GM18951 (cell line): ENCODE measurements at regions not wholly inside any gene's neighbourhood (a gene's known extent, or its start where the extent isn't known, plus 50 kb on each side); places are given as distances from the start of the nearest gene placed in this dataset.

Source experiments
- POLR2A ChIP-seq: IDR thresholded peaks from 4 replicates; pipeline ENCODE4 v1.6.1; 2011; ENCODE audit warnings: mild to moderate bottlenecking; ENCODE audit not compliant: insufficient read length, insufficient read depth; ENCODE audit errors: extremely low read depth
- in situ Hi-C: fragments of 300-500 bp; cut with MboI; formaldehyde crosslinking; loops from one replicate; pipeline ENCODE4 v1.12.0; 2022; ENCODE audit warnings: low sequenced_read_pairs, mixed read lengths, inconsistent platforms; ENCODE audit not compliant: unreplicated experiment

DNA sequence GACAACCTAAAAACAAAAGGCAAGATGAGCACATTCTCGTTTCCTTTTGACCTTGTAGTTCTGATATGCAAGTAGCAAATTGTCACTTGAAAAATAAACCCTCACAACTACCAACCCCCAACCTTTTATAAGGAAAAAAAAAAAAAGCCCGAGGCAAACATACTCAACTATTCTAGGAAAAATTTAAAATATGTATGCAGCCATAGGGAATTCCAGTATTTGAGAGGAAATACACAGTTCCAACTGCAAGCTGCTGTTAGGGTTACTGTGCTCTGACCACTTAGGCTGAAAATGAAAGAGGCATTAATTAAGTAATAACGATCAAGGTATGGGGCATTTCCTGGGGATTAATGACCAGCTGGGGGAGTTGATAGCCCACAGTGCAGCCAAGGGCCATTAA, 281.9 kb upstream of the DPH6 start:
- in situ Hi-C loops, result no loop called here

DNA sequence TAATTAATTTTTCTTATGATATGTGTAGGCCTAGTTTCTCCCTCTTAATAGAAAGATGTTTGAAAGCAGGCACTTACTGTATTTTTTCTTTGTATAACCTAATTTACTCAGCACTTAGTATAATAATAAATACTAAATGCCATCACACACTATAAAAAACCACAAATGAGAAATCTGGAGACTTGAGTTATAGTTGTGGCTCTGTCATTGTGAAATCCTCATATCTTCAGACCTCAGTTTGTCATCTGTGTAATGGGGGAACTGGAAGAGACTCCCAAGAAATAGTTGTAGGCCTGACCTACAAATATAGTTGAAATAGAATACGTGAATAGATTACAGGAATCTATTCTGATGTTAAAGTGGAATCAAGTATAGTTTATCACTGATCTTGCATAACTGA, 287.6 kb upstream of the DPH6 start:
- in situ Hi-C loops, result no loop called here
- no peak for TF ChIP-seq POLR2A

More for the DNA sequence above, 281.9 kb upstream of the DPH6 start:
- no peak for TF ChIP-seq POLR2A

DNA sequence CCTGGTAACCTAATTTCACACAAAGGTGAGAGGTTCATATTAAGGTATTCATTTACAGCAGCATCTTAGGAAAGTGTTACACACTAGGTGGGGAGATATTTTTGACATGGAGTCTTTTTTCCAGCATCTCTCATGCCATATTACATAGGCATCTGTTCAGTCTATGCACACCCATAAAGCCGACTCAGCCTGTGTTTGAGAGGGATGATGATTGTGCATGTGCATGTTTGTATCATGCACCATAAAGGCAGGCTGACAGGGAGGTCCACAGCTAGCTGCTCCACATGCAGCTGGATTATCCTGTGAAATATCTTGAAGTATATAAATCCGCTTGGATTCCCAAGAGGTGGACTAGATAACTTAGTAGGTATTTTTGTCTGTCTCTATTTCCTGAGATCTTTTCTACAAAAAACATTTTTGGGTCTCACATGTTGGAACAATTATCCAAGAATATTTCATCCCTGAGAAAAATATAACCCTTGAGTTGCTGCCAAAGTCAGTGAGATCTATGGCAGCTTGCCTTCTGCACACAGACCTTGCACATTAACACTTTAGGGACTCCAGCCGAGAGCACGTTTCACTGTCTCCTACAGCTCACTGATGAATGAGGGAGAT, 288.4 kb upstream of the DPH6 start:
- in situ Hi-C loops, result no loop called here
- TF ChIP-seq POLR2A, result no peak

DNA sequence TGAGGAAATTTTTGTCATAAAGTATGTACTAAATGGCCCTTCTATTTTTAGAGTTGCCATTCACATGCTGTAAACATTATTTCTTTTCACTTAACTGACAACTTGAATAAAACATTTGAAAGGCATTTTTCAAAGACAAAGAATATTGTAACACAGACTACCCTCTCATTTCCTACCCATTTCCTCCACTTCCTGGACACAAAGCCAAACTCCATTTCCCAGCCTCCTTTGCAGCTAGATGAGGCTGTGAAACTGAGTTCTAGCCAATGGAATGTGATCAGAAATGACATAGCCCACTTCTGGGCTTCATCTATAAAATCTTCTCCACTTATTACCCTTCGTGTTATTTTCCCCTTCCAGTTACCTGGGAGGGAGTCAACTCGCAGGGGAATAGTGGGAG, 288.9 kb upstream of the DPH6 start:
- TF ChIP-seq POLR2A, result no peak
- in situ Hi-C loops, result no loop called here

DNA sequence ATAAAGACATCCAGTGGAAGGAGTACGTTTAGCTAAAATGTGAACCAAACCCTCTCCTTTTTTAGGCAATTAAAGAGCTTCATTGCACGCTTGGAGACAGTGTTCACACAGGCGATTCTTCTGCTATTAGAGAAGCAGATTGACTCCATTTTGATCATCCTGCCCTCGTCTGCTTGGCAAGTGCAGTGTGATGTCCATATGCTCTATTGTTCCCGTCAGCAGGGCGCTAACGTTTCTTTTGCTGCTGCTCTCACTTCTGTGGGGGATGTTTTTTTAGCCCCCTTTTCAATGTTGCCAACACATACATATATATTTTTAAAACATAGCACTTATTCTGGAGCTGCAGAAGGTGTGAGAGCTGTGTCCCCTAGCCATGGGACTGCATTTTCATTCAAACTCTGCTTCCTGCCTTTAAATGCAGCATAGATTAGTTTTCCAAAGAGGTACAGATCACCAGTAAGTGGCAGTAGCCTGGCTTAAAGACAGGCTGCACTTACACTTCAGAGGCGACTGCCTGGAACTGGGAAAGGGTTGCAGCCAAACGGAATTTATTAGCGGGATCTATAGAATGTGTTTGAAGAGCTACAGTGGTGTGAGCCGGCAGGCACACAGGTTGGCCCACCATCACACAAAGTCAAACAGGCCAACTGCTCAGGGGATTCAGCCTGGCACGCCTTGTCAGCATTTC, 292.6 kb upstream of the DPH6 start:
- TF ChIP-seq POLR2A, result no peak
- in situ Hi-C loops, result no loop called here

DNA sequence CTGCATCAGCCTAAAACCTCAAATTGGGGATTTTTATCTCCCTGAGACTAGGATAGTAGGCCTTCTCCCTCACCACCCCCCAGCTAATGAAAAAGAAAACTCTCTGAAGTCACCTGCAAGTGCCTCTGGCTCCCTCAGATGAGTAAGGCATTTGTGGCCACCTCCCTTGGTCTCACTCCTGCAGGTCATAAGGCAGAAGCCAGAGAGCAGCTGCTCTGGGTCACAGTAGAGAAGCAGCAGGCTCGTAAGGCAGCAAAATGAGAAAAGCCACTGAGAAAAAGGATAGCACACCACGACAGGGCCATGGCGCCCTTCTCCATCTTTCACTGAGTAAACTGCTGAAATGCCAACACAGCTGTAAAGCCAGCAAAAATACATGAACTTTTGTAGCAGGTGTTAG, 296.7 kb upstream of the DPH6 start:
- in situ Hi-C loops, result no loop called here
- TF ChIP-seq POLR2A, result no peak

DNA sequence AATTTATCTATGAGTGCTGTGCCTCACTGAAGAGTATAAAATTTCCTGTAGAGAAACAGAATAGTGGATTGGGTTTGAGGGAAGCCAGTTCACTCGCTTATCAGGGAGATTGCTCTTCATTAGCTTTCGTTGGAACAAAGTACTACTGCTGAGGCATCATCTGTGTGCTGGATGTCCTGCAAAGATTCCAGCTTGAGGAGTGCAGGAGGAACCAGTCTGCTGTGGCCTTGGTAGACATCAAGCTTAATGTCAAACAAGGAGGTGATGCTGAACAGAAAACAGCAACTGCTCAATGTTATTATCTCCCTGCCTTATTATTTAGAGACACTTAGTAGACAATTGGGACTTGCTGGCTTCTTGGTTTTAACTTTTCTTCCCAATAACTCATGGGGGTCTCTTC, 297.5 kb upstream of the DPH6 start:
- no peak for TF ChIP-seq POLR2A
- in situ Hi-C loops, result no loop called here

DNA sequence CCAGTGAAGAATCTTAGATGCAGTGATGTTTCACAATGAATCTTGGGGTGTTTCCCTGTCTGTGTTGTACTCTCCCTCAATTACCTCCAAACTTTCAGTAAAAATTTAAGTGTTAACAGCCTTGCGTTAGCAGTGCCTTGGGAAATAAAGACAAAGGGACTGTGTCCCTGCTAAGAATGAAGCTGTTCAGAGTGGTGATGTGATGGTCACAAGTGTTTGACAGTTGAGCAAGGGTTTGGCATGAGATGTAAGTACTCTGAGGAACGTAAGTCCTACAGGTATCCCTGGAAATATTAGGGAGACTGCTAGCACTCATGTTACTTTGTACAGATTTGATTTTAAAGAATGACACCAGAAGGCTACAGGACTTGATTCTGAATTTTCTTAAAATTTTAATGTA, 304.3 kb upstream of the DPH6 start:
- in situ Hi-C loops, result no loop called here
- no peak for TF ChIP-seq POLR2A

DNA sequence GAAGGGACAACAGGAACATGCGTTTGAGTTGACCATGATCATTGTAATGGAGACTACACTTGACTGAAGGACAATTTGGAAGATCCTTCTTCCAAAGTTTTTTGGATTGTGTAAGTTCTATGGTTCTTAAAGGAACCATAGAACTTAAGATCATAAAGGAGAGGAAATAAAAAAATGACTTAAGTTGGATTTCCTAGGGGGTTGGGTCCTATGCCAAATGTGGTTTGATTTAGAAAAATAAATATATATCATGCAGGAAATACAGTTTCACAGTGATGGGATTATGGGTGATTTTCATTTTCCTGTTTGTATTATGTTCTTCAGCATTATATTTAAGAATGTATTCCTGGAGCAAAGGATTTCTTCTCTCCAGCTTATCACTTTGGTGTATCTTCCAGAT, 305.5 kb upstream of the DPH6 start:
- no peak for TF ChIP-seq POLR2A
- in situ Hi-C loops, result no loop called here

DNA sequence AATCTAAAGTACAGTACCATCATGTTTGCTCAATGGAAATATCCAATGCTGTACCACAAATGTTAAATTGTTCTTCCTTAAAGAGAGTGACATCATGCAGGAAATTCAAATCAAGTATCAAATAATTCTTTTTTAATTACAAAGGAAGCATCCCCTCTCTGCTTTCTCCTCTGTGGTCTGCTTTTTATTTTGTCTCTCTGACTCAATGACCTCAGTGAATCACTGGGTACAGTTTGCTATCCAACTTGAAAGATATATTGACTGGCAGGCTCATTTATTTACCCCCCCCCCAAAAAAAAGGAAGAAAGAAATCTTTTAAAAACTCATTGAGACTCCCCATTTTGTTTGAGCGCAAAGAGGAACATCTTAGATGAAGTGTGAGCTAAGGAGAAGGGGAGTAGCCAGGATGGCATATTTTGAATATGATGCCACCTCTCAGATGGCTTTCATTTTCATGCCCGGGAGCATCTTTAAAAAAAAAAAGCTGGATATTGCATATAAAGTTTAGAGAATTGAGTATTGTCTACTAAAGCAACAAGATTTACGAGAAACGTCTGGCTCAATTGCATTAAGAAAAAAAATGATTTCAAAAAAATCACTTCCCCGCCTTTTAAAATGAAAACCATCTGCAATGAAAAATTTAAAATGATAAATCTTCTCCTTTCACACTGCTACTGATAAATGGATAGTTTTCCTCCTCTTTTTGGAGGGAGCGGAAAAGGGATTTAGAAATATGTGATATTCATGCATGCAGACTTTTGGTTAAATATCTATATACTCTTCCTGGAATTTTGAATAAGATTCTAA, 307.1 kb upstream of the DPH6 start:
- in situ Hi-C loops, result no loop called here
- no peak for TF ChIP-seq POLR2A

DNA sequence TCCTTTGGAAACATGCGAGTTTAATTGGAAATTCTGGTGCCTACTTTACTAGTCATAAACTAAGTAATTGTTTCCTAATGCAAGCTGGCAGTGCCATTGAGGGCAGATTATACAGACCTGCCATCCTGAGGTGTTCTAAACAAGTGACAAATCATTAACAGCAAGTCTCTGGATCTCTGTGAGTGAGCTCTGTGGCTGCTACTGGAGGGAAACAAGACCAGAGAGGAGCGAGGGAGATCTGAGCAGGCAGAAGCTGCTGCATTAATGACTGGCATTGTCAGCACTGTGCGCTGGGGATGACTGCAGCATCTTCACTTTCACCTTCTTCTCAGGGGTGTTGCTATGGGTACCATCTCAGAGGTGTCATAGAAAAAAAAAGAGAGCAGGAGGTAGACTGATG, 308.4 kb upstream of the DPH6 start:
- TF ChIP-seq POLR2A, result no peak
- in situ Hi-C loops, result no loop called here

DNA sequence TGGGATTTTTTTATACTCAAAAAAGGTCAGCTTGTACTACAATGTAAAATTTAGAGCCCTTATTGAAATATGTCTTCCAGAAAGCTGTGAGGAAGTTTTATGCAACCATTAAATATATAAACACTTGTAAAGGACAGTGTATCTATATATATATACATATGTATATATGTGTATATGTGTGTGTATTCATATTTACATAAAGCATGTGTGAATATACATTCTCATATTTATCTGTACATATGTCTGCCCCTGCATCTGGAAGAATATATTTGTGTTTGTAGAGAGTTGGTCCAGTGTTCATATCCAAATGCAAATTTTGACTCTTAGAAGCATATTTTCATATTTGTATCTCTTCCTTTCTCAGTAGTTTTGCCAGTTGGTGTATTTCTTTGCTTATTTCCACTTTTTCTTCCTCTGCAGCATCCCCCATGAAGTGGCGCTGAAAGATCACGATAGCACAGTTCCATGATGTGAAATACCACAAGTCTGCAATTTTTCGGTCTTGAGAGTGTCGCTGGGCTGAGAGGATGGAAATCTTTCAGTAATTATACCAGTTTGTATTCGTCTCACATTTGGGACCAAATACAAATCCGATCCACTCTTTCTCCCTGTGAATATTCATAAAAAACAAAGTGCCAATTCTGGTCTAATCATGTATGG, 311.7 kb upstream of the DPH6 start:
- TF ChIP-seq POLR2A, result no peak
- in situ Hi-C loops, result no loop called here

DNA sequence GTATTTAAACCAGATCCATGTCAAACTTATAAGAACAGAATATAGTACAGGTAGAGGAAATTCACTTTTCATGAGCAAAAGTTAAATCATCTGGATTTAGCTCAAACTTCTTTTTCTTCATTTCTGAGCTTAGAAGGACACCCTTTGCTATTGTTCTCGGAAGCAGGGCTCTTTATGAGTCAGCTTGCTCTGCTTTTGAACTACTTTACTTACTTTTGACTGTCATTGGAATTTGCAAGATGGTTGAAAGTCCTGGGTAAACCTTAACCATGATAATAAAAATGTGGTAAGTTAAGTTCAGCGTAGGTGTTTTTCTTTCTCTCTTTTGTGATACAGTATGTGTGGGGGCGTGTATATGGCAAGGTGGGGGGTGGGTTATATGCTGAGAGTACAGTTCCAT, 312.7 kb upstream of the DPH6 start:
- TF ChIP-seq POLR2A, result no peak
- in situ Hi-C loops, result no loop called here
